ENCODE measurements at regions not wholly inside any gene's neighbourhood (a gene's known extent, or its start where the extent isn't known, plus 50 kb on each side); places are given as distances from the start of the nearest gene placed in this dataset.

DNA sequence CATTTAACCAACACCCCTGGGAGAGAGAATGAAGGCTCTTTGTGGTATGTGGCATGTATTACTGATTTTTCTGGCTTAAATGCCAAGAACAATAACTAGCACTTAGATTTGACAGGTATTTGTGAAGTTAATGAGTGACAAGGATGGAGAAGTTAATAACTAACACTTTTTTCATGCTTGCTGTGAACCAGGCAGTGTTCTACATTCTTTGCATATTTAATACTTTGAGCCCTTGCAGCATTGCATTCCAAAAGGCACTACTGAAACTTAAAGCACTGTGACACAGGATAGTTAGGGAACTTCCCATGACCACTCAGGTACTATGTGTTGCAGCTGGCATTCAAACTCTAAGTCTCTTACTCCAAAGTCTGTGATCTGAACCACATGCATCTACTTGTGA lies 650.6 kb downstream of the ZPLD1 start:
- TF ChIP-seq, protein P1, sequence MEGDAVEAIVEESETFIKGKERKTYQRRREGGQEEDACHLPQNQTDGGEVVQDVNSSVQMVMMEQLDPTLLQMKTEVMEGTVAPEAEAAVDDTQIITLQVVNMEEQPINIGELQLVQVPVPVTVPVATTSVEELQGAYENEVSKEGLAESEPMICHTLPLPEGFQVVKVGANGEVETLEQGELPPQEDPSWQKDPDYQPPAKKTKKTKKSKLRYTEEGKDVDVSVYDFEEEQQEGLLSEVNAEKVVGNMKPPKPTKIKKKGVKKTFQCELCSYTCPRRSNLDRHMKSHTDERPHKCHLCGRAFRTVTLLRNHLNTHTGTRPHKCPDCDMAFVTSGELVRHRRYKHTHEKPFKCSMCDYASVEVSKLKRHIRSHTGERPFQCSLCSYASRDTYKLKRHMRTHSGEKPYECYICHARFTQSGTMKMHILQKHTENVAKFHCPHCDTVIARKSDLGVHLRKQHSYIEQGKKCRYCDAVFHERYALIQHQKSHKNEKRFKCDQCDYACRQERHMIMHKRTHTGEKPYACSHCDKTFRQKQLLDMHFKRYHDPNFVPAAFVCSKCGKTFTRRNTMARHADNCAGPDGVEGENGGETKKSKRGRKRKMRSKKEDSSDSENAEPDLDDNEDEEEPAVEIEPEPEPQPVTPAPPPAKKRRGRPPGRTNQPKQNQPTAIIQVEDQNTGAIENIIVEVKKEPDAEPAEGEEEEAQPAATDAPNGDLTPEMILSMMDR (IDR thresholded peaks at IDR 0.05; ENCODE audit: control extremely low read depth in 1 of 3, insufficient read depth in 1 of 3, low read depth in 1 of 3, low read length in 3 of 3), result no peak
- TF ChIP-seq RFX5 (IDR thresholded peaks at IDR 0.05; ENCODE audit: borderline replicate concordance, low read depth, low read length) (no peak), TCF12 (IDR thresholded peaks at IDR 0.05; ENCODE audit: low read depth, low read length) (no peak), EZH2 (IDR thresholded peaks at IDR 0.05; ENCODE audit: low read depth, low read length, severe bottlenecking) (no peak), SP1 (IDR thresholded peaks at IDR 0.05; ENCODE audit: low read depth, low read length) (no peak), EP300 (IDR thresholded peaks at IDR 0.05; ENCODE audit: borderline replicate concordance in 1 of 2, low read depth in 2 of 2, low read length in 2 of 2) (no peak), GABPA (IDR thresholded peaks at IDR 0.05; ENCODE audit: borderline replicate concordance, insufficient read depth, low read length) (no peak), TAF1 (IDR thresholded peaks at IDR 0.05; ENCODE audit: low read depth, low read length) (no peak), CBX5 (IDR thresholded peaks at IDR 0.05; ENCODE audit: low read depth, low read length) (no peak), RAD21 (IDR thresholded peaks at IDR 0.05 in 1 of 2, conservative IDR thresholded peaks at IDR 0.05 in 1 of 2; ENCODE audit: low read depth in 2 of 2, low read length in 2 of 2) (no peak)
- TF ChIP-seq, protein P2, sequence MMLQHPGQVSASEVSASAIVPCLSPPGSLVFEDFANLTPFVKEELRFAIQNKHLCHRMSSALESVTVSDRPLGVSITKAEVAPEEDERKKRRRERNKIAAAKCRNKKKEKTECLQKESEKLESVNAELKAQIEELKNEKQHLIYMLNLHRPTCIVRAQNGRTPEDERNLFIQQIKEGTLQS (IDR thresholded peaks at IDR 0.05; ENCODE audit: insufficient read depth, low read depth, low read length), result no peak
